Epidermal melanocyte (primary cell): ENCODE measurements at regions not wholly inside any gene's neighbourhood (a gene's known extent, or its start where the extent isn't known, plus 50 kb on each side); places are given as distances from the start of the nearest gene placed in this dataset.
"Not testable (repeated sequence)": the region's sequence is repeated elsewhere in the genome, so short reads cannot be mapped to it uniquely, and the experiment has no call there.

Source experiments
- DNase-seq: peaks from one replicate; pipeline ENCODE4 v3.0.0; 2011; ENCODE audit warnings: low spot score; ENCODE audit not compliant: insufficient read length

DNA sequence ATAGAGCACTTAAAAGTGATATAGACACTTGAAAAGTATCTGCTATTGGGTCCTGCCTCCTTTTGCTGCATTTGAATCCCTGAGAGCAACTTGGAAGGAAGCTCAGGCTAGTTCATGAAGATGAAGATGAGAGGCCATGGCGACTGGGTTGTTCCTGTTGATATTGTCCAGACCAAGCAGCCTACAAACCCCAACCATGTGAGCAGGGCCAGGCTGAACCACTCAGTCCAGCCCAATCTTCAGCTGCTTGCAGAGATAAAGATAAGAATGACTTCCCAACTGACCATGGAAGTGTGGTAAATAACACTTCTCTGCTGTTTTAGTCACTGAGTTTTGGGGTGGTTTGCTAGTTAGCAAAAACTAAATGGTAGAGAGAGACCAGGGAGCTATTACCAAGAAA is 417.6 kb downstream of the SOX11 start:
- no peak for DNase-seq

DNA sequence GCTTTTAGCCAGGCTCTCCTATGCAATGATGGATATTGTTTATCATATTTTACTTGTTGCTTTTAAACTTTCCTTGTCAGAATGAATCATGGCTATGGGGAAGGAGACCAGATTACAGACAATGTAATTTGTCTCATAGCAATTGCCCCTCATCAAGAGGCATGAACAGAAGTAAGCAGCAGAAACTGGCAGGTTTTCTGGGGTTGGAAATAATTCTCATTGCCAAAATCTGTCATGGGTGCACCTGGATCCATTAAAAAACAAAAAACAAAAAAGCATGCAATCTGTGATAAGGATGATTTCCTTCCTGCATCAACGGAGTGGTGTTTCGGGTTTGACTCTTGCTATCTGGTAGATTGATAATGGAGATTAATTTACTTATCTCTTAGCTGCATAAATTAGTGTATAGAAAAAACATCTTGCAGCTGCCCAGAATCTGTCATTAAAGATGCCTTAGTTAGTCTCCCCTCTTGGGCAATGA is 419.6 kb downstream of the SOX11 start:
- no peak for DNase-seq

DNA sequence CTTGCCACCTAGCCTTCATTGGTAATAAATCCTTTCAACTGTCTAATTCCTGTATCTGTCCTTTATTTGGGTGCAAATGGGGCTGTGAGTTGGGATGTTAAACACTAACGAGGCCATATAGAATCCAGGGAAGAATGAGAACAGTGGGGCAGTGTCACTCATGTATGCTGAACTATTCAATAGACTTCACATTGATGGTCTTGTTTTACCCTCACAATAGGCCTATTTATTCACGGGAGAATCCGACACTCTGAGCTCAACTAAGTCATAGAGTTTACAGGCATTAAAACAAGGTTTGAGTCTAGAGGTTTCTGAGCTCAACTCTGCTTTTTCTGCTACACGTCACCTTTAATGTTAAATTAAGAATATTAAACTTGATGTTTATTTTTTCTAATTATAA is 421.6 kb downstream of the SOX11 start:
- peak; percentile 32 for DNase-seq

DNA sequence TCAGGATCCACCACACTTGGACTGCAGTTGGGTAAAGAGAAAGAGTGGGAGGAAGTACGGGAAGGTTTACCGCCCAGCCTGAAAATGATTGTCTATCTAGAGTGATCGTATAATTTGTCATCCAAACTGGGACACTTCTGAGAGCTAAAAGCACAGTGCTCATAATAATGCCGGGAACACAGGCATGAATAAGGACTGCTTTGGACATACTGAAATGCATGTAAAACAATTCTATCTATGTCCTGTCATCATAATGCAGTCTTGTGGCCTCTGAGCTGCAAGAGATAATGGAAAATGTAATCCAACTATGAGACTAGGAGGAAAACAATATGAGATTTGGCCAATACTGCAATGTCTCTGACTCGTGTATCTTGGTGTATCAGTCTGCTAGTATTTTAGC is 435.5 kb downstream of the SOX11 start:
- DNase-seq = no peak

DNA sequence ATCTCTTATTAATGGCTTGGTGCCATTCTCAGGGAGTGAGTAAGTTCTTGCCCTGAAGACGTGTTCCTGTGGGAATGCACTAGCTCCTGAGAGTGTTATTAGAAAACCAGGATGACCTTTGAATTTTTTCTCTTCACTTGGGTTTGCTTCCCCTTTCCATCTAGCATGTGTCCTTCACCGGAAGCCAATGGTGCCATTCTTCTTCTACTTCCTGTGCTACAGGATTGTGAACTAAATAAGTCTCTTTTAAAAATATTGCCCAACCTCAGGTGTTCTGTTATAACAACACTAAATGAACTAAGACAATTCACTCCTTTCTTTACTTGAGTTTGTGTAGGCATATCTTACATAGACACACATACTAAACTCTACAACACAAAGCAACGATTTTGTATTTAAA is 447.0 kb downstream of the SOX11 start:
- DNase-seq = no peak

DNA sequence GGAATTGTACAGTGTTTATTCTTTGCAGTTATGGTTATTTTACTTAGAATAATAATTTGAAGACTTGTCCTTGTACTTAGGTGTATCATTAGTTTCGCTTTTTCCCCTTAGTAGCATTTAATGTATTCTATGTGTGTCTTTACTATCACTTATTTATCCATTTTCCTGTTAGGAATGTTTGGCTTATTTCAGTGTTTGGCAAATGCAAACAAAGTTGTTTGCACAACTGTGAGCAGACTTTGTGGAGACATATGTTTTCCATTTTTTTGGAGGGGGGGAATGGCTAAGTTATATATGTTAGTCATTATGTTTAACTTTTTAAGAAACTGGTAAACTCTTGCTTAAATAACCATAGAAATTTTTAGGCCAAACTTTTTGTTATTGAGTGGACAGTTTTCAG is 447.7 kb downstream of the SOX11 start:
- DNase-seq = no peak

DNA sequence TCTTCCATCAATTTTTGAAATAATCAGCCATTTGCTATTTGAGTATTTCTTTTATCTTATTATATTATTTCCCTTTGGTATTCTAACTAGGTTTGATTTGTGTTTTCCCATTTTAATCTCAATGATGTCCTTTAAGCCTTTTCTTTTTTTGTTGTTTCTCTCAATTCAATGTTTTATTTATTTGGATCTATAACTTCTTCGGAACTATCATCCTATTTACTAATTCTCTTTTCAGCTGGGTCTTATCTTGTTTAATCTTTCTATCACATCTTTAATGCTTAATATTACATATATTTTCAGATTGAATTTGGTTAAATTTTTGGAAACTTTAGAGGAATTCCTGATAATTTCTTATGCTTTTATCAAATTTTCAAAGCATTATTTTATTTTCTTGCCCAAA is 448.3 kb downstream of the SOX11 start:
- DNase-seq = no peak

DNA sequence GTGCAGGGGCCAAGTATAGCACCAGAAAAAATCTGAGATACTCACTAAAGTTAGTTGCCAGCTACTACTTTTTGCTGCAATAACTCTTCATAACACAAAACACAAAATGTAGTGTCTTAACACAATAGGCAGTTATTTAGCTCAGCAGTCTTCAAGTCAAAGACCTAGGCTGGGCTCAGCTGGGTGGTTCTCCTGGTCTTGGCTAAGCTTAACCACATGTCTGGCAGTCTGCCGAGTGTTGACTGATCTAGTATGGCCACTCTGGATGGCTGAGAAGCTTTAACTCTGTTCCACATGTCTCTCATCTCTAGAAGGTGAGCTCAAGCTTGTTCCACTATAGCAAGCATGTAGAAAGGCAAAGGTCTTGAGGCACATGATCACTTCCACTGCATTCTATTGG is 451.6 kb downstream of the SOX11 start:
- DNase-seq = no peak

DNA sequence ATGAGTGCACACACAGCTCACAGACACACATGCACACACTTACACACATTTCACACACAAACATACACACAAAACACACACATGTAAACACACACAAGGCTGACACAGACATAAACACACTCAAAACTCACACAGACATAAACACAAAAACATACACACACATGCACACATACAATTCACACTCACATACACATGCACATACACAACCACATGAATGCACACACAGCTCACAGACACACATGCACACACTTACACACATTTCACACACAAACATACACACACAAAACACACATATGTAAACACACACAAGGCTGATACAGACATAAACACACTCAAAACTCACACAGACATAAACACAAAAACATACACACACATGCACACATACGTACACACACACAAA is 455.0 kb downstream of the SOX11 start:
- DNase-seq = not testable (repeated sequence)

DNA sequence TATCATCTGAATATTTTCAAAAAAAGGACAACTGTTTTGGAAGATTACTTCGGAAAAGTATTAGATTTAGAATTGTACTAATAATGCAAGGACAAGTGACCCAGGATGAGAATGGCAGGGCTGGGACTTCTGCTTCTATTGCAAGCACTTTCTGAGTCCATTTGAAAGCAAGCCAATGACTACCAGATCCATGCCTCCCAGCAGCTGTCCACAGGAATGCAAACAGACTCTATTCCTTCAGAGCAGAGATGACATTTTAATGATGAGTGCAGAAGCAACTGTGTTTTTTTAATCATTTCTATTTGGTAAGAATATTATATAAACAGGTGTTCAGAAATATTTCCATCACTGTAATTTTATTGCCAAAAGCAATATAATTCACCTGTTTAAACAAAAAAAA is 456.7 kb downstream of the SOX11 start:
- no peak for DNase-seq

DNA sequence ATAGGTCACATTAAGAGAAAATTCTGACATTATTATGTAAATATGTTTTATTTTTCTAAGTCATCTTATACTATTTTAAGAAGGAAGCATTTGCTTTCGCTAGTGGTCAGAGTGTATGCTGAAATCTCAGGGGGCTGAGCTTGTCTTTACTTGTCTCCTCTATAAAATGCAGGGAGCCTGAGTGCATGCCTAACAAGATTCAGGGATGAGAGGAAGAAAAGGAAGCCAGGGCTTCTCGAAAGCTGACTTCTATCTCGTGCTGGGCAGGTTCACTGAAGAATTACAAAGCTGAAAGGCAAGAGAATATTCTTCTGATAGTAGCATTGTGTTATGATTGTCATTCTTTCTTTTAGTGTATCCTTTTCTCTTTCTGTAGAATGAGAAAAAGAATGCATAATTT is 467.4 kb downstream of the SOX11 start:
- DNase-seq = no peak

DNA sequence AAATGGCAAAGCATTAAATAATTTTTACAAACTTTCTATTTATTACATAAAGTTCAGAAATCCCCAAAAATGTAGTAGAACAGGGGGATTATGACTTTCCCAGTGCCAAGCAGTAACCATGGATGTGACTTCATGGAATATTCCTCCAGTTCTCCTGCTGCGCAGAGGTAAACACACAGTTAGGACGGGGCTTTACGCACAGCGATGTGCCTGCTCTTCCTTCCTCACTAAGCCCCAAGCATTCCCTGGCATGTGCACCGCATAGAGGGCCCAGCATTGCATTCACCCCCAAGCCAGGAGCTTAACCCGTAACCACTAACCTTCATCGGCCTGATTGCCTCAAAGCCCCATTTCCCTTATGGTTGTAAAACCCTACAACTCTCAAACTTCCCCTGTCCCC is 471.7 kb downstream of the SOX11 start:
- no peak for DNase-seq

DNA sequence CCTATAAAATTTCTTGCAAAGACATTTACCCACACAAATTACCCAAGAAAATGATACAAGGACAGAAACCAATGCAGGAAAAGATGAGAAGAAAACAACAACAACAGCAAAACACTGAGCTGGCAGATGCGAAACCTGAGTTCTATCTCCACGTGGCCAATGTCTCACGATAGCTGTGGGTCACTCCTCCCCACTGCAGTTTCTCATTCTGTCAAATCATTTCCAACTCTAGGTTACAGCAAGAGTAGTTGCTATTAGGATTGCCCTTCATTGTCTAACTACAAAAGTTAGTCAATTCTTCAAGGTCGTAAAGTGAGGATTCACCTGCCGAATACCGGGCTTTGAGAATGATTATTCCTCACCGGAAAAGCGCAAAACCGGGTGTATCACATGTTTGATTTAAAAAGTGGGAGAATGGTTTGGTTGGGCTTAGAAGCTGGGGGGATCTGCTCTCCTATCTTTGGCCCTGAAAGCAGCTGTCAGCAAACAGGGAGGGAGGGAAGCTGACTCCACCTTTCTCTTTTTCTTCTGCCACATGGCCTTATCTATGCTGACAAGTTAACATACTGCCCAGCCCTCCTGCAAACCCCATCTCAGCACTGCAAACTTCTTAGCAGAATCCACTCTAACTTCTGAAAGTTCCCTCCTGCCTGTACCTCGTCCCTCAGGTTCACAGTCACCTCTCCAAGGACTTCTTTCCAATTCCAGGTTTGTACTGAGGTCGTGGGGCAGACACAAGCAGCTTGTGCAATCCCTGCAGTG is 473.0 kb downstream of the SOX11 start:
- DNase-seq = no peak

DNA sequence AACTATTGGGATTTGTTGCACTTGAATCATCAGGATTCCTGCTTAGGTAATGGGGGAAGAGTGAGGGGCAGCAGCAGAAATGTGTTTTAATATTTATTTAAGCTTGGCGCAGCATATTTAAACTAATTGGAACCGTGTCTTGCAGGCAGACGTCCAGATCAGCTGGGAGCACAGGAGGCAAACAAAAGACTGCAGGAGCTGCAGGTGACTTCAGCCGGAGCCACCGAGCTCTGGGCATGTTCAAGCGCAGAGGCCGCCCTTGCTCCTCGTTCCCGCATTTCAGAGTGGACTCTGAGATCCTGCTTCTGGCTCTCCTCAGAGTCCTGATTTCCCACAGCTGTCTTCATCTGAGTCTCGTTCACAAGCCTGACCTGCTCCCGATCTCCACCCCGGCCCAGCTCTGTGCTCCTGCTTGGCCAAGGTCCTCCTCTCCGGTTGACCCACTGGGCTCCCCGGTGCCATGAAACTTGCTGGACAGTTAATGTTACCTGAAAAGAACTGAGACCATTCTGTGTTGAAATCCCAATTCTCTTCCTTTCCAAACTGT is 475.5 kb downstream of the SOX11 start:
- no peak for DNase-seq

DNA sequence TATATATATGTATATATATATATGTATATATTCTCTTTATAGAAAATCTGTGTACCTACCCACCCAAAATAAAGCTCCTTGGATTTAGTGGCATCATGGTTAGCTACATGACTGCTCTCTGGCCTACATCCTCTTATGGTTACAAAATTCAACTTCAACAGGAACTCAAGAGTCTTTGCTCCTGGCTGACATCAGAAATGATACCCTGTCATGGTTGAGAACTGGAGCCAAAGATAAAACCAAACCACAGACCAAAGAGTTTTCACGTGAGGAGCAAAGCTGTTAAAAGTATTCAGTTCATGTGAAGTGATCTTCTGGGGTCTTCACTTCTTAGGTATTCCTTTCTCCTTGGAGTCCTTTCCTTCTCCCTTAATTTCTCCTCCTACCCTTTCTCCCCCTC is 476.3 kb downstream of the SOX11 start:
- no peak for DNase-seq

DNA sequence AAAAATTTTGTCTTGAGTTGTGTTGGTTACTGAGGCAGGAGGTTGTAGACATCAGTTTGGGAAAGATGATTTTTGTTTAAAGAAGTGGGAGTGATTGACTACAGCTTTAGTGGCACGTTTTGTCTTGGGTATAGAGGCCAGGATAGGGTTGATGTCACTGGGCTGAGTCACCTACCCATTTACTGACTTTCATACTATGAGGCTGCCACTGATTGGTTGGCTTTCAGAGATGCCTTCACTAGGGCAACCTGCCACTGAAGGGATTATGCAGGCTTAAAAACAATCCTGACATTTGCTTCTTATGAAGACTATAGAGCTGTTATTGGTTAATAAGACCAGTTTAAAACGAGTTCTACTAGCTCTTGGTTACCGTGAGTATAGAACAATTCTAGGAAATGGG is 479.1 kb downstream of the SOX11 start:
- DNase-seq = no peak

DNA sequence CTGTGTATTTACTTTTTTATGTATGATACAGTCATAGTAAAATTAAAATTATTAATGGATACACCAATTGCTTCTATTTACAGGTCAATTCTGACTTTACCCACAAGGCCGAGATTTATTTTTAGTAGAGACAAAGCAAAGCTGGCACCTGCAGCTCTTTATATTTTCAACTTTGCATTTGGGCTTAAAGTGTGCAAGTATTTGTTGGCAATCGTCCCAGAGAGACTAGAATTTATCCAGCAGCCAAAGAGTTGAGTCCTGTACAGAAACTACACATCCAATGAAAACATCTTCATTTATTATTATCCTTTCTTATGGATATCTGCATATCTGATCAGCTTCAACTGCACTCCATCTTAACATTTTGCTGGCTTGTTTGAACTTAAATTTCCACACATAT is 485.6 kb downstream of the SOX11 start:
- DNase-seq = no peak

DNA sequence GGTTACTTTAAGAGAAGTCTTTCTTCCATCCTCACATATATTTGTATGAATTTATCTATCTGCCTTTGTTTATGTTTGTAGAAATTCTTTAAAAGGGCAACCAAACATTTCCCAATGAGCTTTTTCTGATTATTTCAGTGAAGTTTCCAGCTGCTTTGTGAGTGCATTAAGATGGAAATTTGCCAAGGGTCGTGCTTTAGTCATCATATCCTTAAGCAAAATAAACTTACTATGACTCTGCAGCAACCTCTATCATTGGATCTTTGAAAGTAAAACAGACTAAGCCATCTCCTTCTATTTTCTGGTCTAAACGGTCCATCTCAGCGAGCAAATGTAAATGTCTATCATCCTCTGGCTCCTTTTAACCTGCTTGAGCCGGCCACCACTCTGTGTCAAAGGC is 489.3 kb downstream of the SOX11 start:
- no peak for DNase-seq

DNA sequence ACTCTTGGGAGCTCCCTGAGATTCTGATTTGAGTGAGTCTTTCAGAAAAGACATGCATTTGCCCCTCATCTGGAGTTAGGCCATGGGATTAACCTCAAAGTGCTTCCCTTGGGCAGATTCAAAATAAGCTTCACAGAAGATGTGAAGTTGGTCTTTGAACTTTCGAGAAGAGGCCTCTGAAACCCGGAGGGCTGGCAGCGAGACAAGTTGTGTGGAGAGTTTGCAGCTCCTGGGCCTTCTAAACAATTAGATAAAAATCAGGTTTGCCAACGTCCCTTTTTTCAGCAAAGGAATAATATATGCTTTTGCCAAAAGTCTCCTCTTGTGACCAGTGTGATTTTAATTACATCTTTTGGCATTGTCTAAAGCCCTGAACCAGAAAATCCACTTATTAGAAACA is 489.7 kb downstream of the SOX11 start:
- DNase-seq = no peak

DNA sequence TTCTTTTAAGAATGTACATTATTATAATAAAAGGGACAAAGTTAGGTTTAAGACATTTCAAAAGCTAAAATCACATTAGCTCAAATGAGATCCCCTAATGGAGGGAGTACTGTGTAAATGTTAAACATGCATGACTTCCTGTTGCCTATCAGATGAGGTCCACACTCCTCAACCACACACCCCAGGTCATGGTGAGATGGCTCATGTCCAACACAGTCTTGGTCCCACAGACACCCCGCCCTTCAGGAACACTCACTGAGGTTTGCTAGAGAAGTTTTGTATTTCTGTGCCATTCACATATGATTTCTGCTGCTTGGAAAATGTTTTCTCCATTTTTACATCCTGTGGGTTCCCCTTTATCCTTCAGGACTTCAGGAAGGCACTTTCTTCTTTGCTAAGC is 491.0 kb downstream of the SOX11 start:
- DNase-seq = no peak

DNA sequence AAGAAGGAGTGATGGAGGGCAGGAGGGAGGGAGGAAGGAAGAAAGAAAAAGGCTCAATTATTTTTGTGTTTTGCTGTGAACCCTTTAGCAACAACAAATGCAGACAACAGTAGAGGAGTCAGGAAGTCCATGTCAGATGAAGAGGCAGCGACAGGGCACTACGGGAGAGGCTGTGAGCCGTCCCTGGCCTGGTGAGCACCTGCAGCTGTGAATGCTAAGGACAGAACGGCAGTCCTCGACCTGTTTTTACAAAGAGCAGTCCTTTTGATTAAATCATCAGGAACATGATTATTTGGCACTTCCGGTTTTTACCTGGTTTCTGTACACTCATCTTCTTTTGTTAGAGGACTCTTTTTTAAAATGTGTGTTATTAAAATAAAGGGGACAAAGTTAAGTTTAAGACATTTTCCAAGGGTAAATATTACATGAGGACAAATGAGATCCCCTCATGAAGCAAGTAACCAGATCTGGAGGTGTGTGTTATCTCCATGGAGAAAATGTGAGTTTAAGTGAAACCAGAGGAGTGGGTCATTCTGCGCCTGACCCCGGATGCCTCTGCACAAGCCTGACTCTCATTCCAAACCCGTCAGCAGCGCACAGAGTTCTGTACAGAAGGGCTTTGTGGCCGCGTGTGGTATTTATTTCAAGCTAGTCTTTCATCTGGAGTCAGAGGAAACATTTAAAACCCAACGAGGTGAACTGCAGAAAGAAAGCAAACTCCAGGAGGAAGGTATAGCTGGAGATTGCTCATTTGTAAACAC is 492.5 kb downstream of the SOX11 start:
- DNase-seq = no peak

DNA sequence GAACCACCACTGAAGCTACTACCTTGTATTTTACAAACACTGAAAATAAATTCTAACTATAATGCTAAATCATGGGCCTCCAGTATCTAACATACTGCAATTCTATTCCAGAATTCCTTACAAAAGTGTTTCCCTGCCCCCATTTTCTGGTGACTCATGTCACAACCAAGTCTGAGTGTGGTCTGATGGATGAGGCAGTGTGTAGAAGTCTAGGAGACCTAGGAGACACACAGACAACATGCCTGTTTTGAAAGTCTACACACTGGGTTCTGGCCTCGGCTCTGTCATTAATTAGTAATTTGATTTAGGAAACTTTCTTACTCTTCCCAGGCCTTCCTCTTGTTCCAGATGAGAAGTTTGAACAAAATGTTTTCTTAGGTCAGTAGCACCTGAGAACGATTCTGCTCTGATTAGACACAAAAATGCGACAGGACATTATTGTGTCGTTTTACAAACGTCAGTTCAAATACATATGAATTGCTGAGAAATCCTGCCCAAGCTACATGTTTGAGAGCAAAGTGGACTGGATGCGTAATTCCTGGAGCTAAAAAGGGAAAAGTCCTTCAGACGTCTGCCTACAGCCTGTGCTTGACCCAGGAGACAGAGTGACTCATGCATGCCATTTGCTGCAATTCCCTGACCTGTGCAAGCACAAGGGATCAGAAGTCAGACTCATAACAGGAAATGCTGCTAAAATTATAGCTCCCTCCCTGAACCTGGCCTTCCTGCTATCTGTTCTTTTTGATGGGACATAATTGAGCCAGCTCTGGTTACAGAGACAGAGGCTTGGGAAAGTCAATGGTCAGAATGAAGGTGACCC is 494.4 kb downstream of the SOX11 start:
- no peak for DNase-seq
